ENCODE measurements at regions not wholly inside any gene's neighbourhood (a gene's known extent, or its start where the extent isn't known, plus 50 kb on each side); places are given as distances from the start of the nearest gene placed in this dataset.

GRCh38 chr1:234705615-234706014 lies 95.6 kb upstream of the IRF2BP2 start:
- no peak overlapping the region for H3K27ac ChIP-seq

DNA sequence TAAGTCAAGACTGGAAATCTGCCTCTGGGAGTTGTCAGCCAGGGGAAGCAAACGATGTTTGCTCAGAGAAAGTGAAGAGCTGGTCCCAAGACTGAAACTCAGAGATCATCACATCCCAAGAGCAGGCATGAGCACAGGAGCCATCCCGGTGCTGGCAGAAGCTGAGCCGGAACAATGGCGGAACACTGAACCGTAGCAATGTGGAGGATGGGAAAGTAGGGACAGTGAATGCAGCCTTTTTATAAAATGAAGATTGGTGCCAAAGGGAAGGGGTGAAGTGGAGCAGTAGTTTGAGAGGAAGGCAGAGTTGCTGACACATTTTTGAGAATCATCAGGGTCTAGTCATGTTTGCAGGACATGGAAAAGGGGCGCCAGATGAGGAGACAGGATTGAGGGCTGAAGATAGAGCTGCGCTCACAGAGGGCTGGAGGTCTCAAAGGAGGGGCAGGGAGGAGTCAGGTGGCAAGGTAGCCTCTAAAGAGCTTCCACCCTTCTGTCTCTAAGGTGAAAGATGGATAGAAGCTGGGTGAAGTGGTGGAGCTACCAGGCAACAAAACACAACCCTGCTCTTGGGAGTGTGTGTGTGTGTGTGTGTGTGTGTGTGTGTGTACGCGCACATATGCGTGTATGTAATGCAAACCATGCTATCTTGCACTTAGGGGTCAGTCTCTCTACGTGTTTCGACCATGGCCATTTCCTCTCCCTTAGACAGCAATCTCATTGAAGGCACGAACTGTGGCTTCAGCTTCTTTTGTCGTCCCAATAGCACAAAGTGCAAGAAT lies 94.3 kb upstream of the IRF2BP2 start:
- in situ Hi-C loops (cut with HindIII; ENCODE audit: low pct_ligation_motif_present, low sequenced_read_pairs), result no loop called here
- H3K36me3 ChIP-seq (replicated peaks), result no peaks in the 10 kb centered on the region
- H3K27me3 ChIP-seq (replicated peaks), result no peaks in the 10 kb centered on the region
- no peak overlapping the region for H3K27ac ChIP-seq
- H3K4me3 ChIP-seq (ENCODE audit: low read depth, low read length), result no peak overlapping the region
- no peak for DNase-seq
- TF ChIP-seq, protein P1, sequence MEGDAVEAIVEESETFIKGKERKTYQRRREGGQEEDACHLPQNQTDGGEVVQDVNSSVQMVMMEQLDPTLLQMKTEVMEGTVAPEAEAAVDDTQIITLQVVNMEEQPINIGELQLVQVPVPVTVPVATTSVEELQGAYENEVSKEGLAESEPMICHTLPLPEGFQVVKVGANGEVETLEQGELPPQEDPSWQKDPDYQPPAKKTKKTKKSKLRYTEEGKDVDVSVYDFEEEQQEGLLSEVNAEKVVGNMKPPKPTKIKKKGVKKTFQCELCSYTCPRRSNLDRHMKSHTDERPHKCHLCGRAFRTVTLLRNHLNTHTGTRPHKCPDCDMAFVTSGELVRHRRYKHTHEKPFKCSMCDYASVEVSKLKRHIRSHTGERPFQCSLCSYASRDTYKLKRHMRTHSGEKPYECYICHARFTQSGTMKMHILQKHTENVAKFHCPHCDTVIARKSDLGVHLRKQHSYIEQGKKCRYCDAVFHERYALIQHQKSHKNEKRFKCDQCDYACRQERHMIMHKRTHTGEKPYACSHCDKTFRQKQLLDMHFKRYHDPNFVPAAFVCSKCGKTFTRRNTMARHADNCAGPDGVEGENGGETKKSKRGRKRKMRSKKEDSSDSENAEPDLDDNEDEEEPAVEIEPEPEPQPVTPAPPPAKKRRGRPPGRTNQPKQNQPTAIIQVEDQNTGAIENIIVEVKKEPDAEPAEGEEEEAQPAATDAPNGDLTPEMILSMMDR (IDR thresholded peaks at IDR 0.05; ENCODE audit: low read depth, low read length, missing control alignments), result no peak

More at GRCh38 chr1:234705615-234706014, 95.6 kb upstream of the IRF2BP2 start:
- no peak for DNase-seq
- TF ChIP-seq, protein P1 (IDR thresholded peaks at IDR 0.05; ENCODE audit: low read depth, low read length, missing control alignments), result no peak
- Histone ChIP-seq H3K27me3 (replicated peaks) (no peaks in the 10 kb centered on the region), H3K4me3 (ENCODE audit: low read depth, low read length) (no peak overlapping the region), H3K36me3 (replicated peaks) (no peaks in the 10 kb centered on the region)
- in situ Hi-C loops (cut with HindIII; ENCODE audit: low pct_ligation_motif_present, low sequenced_read_pairs), result no loop called here

- no peak for DNase-seq
- in situ Hi-C loops (cut with HindIII; ENCODE audit: low pct_ligation_motif_present, low sequenced_read_pairs), result no loop called here
- Histone ChIP-seq H3K4me3 (ENCODE audit: low read depth, low read length) (no peak overlapping the region), H3K27ac (no peak overlapping the region), H3K36me3 (replicated peaks) (no peaks in the 10 kb centered on the region), H3K27me3 (replicated peaks) (no peaks in the 10 kb centered on the region)
- TF ChIP-seq, protein P1 (IDR thresholded peaks at IDR 0.05; ENCODE audit: low read depth, low read length, missing control alignments), result no peak
Observed at GRCh38 chr1:234702342-234703000, 92.5 kb upstream of the IRF2BP2 start.

- no peaks in the 10 kb centered on the region for H3K36me3 ChIP-seq (replicated peaks)
- TF ChIP-seq, protein P1 (IDR thresholded peaks at IDR 0.05; ENCODE audit: low read depth, low read length, missing control alignments), result no peak
- in situ Hi-C loops (cut with HindIII; ENCODE audit: low pct_ligation_motif_present, low sequenced_read_pairs), result no loop called here
- H3K27ac ChIP-seq, result no peak overlapping the region
- DNase-seq, result no peak
- no peaks in the 10 kb centered on the region for H3K27me3 ChIP-seq (replicated peaks)
- H3K4me3 ChIP-seq (ENCODE audit: low read depth, low read length), result no peak overlapping the region
Observed at GRCh38 chr1:234701737-234702341, 91.9 kb upstream of the IRF2BP2 start.

- Histone ChIP-seq H3K27me3 (replicated peaks) (no peaks in the 10 kb centered on the region), H3K36me3 (replicated peaks) (no peaks in the 10 kb centered on the region), H3K4me3 (ENCODE audit: low read depth, low read length) (no peak overlapping the region), H3K27ac (no peak overlapping the region)
- TF ChIP-seq, protein P1 (IDR thresholded peaks at IDR 0.05; ENCODE audit: low read depth, low read length, missing control alignments), result no peak
- DNase-seq, result peak; percentile 78
- in situ Hi-C loops (cut with HindIII; ENCODE audit: low pct_ligation_motif_present, low sequenced_read_pairs), result no loop called here
Observed at GRCh38 chr1:234699795-234700665, 90.1 kb upstream of the IRF2BP2 start.

Data from brain microvascular endothelial cell (primary cell).